ENCODE measurements at regions not wholly inside any gene's neighbourhood (a gene's known extent, or its start where the extent isn't known, plus 50 kb on each side); places are given as distances from the start of the nearest gene placed in this dataset.

GRCh38 chr20:19901226-19901625 lies 115.9 kb upstream of the NAA20 start:
- no peaks in the 10 kb centered on the region for H4K20me1 ChIP-seq (ENCODE audit: insufficient read depth, low read length)
- TF ChIP-seq, protein P1, sequence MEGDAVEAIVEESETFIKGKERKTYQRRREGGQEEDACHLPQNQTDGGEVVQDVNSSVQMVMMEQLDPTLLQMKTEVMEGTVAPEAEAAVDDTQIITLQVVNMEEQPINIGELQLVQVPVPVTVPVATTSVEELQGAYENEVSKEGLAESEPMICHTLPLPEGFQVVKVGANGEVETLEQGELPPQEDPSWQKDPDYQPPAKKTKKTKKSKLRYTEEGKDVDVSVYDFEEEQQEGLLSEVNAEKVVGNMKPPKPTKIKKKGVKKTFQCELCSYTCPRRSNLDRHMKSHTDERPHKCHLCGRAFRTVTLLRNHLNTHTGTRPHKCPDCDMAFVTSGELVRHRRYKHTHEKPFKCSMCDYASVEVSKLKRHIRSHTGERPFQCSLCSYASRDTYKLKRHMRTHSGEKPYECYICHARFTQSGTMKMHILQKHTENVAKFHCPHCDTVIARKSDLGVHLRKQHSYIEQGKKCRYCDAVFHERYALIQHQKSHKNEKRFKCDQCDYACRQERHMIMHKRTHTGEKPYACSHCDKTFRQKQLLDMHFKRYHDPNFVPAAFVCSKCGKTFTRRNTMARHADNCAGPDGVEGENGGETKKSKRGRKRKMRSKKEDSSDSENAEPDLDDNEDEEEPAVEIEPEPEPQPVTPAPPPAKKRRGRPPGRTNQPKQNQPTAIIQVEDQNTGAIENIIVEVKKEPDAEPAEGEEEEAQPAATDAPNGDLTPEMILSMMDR (IDR thresholded peaks at IDR 0.05; ENCODE audit: insufficient read depth, low read depth, low read length) = no peak
- no peak for TF ChIP-seq EZH2 (IDR thresholded peaks at IDR 0.05; ENCODE audit: insufficient read depth, low read length)
- H3K9me3 Mint-ChIP-seq (ENCODE audit: unreplicated experiment) = peaks cover 18% of the 10 kb centered on the region
- no peak overlapping the region for H2AFZ ChIP-seq (ENCODE audit: low read depth, low read length)
- DNase-seq (ENCODE audit: low read depth) (no peak), FAIRE-seq (no peak)
- H3K27ac ChIP-seq (ENCODE audit: low read depth, low read length) = no peak overlapping the region
- no peaks in the 10 kb centered on the region for H3K27me3 Mint-ChIP-seq (ENCODE audit: low read depth, unreplicated experiment)
- no peak overlapping the region for H3K27ac Mint-ChIP-seq (ENCODE audit: unreplicated experiment)
- H3K79me2 ChIP-seq (ENCODE audit: insufficient read depth, low read length) = no peaks in the 10 kb centered on the region
- no peaks in the 10 kb centered on the region for H3K36me3 ChIP-seq (ENCODE audit: insufficient read depth, low read length)
- no peaks in the 10 kb centered on the region for H3K27me3 ChIP-seq (ENCODE audit: insufficient read depth, low read length)
- H3K36me3 Mint-ChIP-seq (ENCODE audit: low read depth, unreplicated experiment) = peaks cover 28% of the 10 kb centered on the region
- no peaks in the 10 kb centered on the region for H3K4me1 ChIP-seq (ENCODE audit: insufficient read depth, low read length)
- no peak overlapping the region for H3K4me3 ChIP-seq (ENCODE audit: insufficient read depth, low read depth, low read length)
- H3K4me3 Mint-ChIP-seq (ENCODE audit: unreplicated experiment) = no peak overlapping the region
- H3K4me1 Mint-ChIP-seq (ENCODE audit: low read depth, unreplicated experiment) = peaks cover 2% of the 10 kb centered on the region
- H3K9me3 ChIP-seq (ENCODE audit: insufficient read depth, low read depth, low read length) = peaks cover 7% of the 10 kb centered on the region
- H3K4me2 ChIP-seq (ENCODE audit: low read length) = no peak overlapping the region
- no peak overlapping the region for H3K9ac ChIP-seq (ENCODE audit: low read length)

DNA sequence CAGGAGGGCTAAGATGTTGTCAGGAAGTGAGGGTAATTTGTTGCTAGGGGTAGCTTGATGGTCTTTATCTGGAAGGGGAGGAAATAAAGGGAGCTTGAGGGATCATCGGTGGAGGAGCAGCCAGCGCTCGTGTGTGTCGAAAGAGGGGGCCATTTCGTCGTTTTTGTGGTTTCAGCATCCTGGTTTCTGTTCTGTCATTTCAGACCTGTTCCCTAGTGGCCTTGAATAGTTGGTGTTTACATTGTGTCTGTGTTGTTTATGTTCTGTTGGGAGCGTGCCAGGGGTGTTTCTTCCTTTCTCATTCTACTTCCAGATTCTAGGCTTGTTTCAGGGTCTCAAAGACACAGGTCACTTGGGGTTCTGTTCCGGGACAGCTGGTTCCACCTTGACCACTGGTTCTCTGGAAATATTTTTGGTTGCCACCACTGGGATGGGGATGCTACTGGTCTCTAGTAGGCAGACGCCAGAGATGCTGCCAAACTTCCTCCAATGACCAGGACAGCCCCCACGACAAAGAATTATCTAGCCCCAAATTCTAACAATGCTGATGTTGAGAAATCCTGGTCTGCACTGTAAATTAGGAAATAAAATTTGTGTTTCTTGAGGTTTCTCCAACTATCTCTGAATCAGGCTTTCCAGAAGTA lies 113.9 kb upstream of the NAA20 start:
- DNase-seq (ENCODE audit: low read depth) = no peak
- TF ChIP-seq EZH2 (IDR thresholded peaks at IDR 0.05; ENCODE audit: insufficient read depth, low read length) = no peak
- TF ChIP-seq, protein P1 (IDR thresholded peaks at IDR 0.05; ENCODE audit: insufficient read depth, low read depth, low read length) = no peak
- no peaks in the 10 kb centered on the region for H3K27me3 ChIP-seq (ENCODE audit: insufficient read depth, low read length)
- H3K36me3 ChIP-seq (ENCODE audit: insufficient read depth, low read length) = no peaks in the 10 kb centered on the region
- Mint-ChIP-seq H3K36me3 (ENCODE audit: low read depth, unreplicated experiment) (peaks cover 22% of the 10 kb centered on the region), H3K9me3 (ENCODE audit: unreplicated experiment) (peaks cover 15% of the 10 kb centered on the region), H3K4me3 (ENCODE audit: unreplicated experiment) (no peak overlapping the region), H3K4me1 (ENCODE audit: low read depth, unreplicated experiment) (peaks cover 8% of the 10 kb centered on the region), H3K27ac (ENCODE audit: unreplicated experiment) (no peak overlapping the region), H3K27me3 (ENCODE audit: low read depth, unreplicated experiment) (no peaks in the 10 kb centered on the region)
- H3K9ac ChIP-seq (ENCODE audit: low read length) = no peak overlapping the region
- H3K27ac ChIP-seq (ENCODE audit: low read depth, low read length) = no peak overlapping the region
- H4K20me1 ChIP-seq (ENCODE audit: insufficient read depth, low read length) = no peaks in the 10 kb centered on the region
- no peaks in the 10 kb centered on the region for H3K79me2 ChIP-seq (ENCODE audit: insufficient read depth, low read length)
- no peak overlapping the region for H2AFZ ChIP-seq (ENCODE audit: low read depth, low read length)
- FAIRE-seq = no peak
- no peaks in the 10 kb centered on the region for H3K4me1 ChIP-seq (ENCODE audit: insufficient read depth, low read length)
- peaks cover 7% of the 10 kb centered on the region for H3K9me3 ChIP-seq (ENCODE audit: insufficient read depth, low read depth, low read length)
- H3K4me2 ChIP-seq (ENCODE audit: low read length) = no peak overlapping the region
- no peak overlapping the region for H3K4me3 ChIP-seq (ENCODE audit: insufficient read depth, low read depth, low read length)

DNA sequence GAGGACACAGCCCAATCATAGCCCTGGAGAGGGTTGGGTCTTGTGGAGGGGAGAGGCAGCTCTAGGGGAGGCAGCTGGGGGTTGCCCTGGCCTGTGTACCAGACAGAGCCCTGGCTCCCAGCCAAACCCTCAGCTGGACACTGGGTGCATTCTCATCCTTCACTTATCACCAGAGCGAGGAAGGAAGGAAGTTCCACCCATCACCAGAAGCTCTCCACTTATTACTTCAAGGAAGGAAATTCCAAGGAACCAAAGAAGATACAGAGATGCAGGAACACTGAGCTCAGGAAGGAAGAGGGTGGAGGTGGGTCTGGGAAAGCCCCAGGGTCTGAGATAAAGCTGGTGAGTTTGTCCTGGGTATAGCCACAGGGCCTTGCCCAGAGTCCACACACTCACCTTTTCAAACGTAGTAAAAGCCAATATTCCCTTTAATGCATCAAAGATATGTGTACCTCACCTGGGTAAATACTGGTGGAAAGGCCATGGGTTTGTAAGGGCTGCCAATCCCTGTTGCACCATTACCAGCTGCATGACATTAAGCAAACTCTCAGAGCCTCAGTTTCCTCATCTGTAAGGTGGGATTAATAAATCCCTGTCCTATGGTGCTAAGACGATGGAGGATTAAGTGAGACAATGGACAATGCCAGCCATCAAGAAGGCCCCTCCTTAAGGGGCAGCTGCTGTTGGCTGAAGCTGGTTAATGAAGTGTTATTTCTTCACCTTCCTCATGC lies 109.7 kb upstream of the NAA20 start:
- no peaks in the 10 kb centered on the region for H3K36me3 ChIP-seq (ENCODE audit: insufficient read depth, low read length)
- no peak overlapping the region for H3K9ac ChIP-seq (ENCODE audit: low read length)
- H2AFZ ChIP-seq (ENCODE audit: low read depth, low read length) = no peak overlapping the region
- Mint-ChIP-seq H3K27me3 (ENCODE audit: low read depth, unreplicated experiment) (no peaks in the 10 kb centered on the region), H3K4me1 (ENCODE audit: low read depth, unreplicated experiment) (peaks cover 7% of the 10 kb centered on the region), H3K4me3 (ENCODE audit: unreplicated experiment) (no peak overlapping the region), H3K27ac (ENCODE audit: unreplicated experiment) (no peak overlapping the region), H3K9me3 (ENCODE audit: unreplicated experiment) (no peaks in the 10 kb centered on the region), H3K36me3 (ENCODE audit: low read depth, unreplicated experiment) (peaks cover 7% of the 10 kb centered on the region)
- no peaks in the 10 kb centered on the region for H3K27me3 ChIP-seq (ENCODE audit: insufficient read depth, low read length)
- H3K27ac ChIP-seq (ENCODE audit: low read depth, low read length) = no peak overlapping the region
- TF ChIP-seq EZH2 (IDR thresholded peaks at IDR 0.05; ENCODE audit: insufficient read depth, low read length) = no peak
- TF ChIP-seq, protein P1 (IDR thresholded peaks at IDR 0.05; ENCODE audit: insufficient read depth, low read depth, low read length) = no peak
- FAIRE-seq = no peak
- no peaks in the 10 kb centered on the region for H3K9me3 ChIP-seq (ENCODE audit: insufficient read depth, low read depth, low read length)
- H3K4me3 ChIP-seq (ENCODE audit: insufficient read depth, low read depth, low read length) = no peak overlapping the region
- H3K4me2 ChIP-seq (ENCODE audit: low read length) = no peak overlapping the region
- H4K20me1 ChIP-seq (ENCODE audit: insufficient read depth, low read length) = no peaks in the 10 kb centered on the region
- no peak for DNase-seq (ENCODE audit: low read depth)
- H3K4me1 ChIP-seq (ENCODE audit: insufficient read depth, low read length) = no peaks in the 10 kb centered on the region
- H3K79me2 ChIP-seq (ENCODE audit: insufficient read depth, low read length) = no peaks in the 10 kb centered on the region
